Glutamatergic neuron (in vitro differentiated cells): ENCODE measurements at regions not wholly inside any gene's neighbourhood (a gene's known extent, or its start where the extent isn't known, plus 50 kb on each side); places are given as distances from the start of the nearest gene placed in this dataset.

Experiments
- DNase-seq: peaks from one replicate; pipeline ENCODE4 v3.0.0; 2022
- H3K27ac Mint-ChIP-seq: one replicate; pipeline ENCODE4 v1.8.0; 2020; ENCODE audit warnings: mild to moderate bottlenecking, mixed read lengths, inconsistent platforms; ENCODE audit not compliant: unreplicated experiment
- H3K27me3 Mint-ChIP-seq: one replicate; pipeline ENCODE4 v1.8.0; 2020; ENCODE audit warnings: mild to moderate bottlenecking, moderate library complexity, mixed read lengths, inconsistent platforms; ENCODE audit not compliant: unreplicated experiment
- H3K36me3 Mint-ChIP-seq: one replicate; pipeline ENCODE4 v1.8.0; 2020; ENCODE audit warnings: mild to moderate bottlenecking, mixed read lengths, inconsistent platforms; ENCODE audit not compliant: unreplicated experiment
- H3K4me1 Mint-ChIP-seq: one replicate; pipeline ENCODE4 v1.8.0; 2020; ENCODE audit warnings: mild to moderate bottlenecking, low read depth, mixed read lengths, inconsistent platforms; ENCODE audit not compliant: unreplicated experiment
- H3K4me3 Mint-ChIP-seq: one replicate; pipeline ENCODE4 v1.8.0; 2020; ENCODE audit warnings: mild to moderate bottlenecking, mixed read lengths, inconsistent platforms; ENCODE audit not compliant: unreplicated experiment
- H3K9me3 Mint-ChIP-seq: one replicate; pipeline ENCODE4 v1.8.0; 2020; ENCODE audit warnings: mild to moderate bottlenecking, moderate library complexity, mixed read lengths, inconsistent platforms; ENCODE audit not compliant: unreplicated experiment
- CTCF ChIP-seq: fragments of 200-600 bp; sonication (generic); IDR thresholded peaks from one replicate; pipeline ENCODE4 v1.5.0; 2021; ENCODE audit not compliant: partially characterized antibody, unreplicated experiment

DNA sequence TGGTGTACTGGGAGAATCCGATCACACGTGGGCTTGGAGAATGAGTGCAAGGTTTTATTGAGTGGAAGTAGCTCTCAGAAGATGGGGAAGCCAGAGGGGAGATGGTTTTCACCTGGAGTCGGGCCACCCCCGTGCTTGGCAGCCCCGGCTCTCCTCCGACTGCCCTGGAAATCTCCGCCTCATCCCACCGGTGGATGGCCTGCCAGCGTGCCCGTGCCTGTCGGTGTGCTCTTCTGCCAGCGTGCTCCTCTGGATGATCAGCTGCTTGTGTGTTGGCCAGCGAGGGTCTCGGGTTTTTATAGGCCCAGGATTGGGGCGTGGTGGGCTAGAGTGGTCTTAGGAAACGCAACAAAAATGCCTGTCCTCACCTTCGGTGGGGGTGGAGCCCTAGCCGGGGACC lies 368.0 kb downstream of the FAT4 start:
- Mint-ChIP-seq H3K36me3 (no peaks in the 10 kb centered on the region), H3K27me3 (no peaks in the 10 kb centered on the region), H3K4me1 (peaks cover 4% of the 10 kb centered on the region), H3K9me3 (no peaks in the 10 kb centered on the region), H3K4me3 (no peak overlapping the region), H3K27ac (no peak overlapping the region)
- DNase-seq = no peak
- no peak for TF ChIP-seq CTCF

GRCh38 chr4:125688841-125689240 lies 374.1 kb downstream of the FAT4 start:
- Mint-ChIP-seq H3K4me3 (no peak overlapping the region), H3K36me3 (no peaks in the 10 kb centered on the region), H3K9me3 (no peaks in the 10 kb centered on the region), H3K4me1 (no peaks in the 10 kb centered on the region), H3K27me3 (no peaks in the 10 kb centered on the region), H3K27ac (no peak overlapping the region)
- no peak for TF ChIP-seq CTCF
- no peak for DNase-seq

GRCh38 chr4:125689805-125690204 lies 375.1 kb downstream of the FAT4 start:
- TF ChIP-seq CTCF = no peak
- no peaks in the 10 kb centered on the region for H3K9me3 Mint-ChIP-seq
- DNase-seq = no peak
- no peaks in the 10 kb centered on the region for H3K4me1 Mint-ChIP-seq
- no peak overlapping the region for H3K4me3 Mint-ChIP-seq
- H3K36me3 Mint-ChIP-seq = no peaks in the 10 kb centered on the region
- H3K27me3 Mint-ChIP-seq = no peaks in the 10 kb centered on the region
- H3K27ac Mint-ChIP-seq = no peak overlapping the region

DNA sequence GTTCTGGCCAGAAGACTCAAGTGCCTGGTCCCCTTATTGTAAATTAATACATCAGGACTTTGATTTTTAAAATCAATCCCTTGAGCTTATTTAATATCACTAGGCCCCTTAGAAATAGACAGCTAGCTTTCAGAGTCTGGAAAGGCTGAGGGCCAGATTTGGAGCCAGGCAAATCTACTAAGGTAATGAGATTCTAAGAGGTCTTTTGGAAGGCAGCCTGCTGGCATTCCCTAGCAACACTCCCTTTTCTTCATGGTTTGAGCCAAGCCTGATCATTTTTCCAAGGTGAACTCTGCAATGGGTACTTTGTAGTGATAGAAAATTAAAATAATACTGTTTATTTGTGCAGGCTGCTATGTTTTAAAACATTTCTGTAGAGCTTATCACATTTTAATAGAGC lies 378.5 kb downstream of the FAT4 start:
- Mint-ChIP-seq H3K27ac (no peak overlapping the region), H3K4me1 (no peaks in the 10 kb centered on the region), H3K36me3 (no peaks in the 10 kb centered on the region), H3K27me3 (no peaks in the 10 kb centered on the region), H3K9me3 (no peaks in the 10 kb centered on the region), H3K4me3 (no peak overlapping the region)
- TF ChIP-seq CTCF = no peak
- no peak for DNase-seq

DNA sequence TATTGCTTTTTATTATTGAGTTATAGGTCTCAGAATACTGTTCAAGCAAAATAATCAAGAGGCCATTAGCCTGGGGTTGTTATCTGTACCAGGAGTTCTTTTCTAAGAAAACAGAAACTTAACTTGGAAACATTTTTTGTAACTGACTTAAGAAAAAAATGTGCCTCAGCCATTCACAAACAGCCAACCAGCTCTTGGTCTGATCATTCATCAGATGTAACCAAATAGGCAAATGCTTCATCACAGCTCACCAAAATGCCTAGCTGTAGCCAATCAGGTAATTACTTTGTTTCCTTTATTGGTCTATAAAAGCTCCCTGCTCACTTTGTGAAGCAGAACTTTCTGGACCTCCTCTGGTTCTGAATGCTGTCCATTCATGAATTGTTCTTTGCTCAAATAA lies 387.7 kb downstream of the FAT4 start:
- Mint-ChIP-seq H3K27me3 (no peaks in the 10 kb centered on the region), H3K4me1 (peaks cover 7% of the 10 kb centered on the region), H3K4me3 (no peak overlapping the region), H3K27ac (no peak overlapping the region), H3K9me3 (no peaks in the 10 kb centered on the region), H3K36me3 (no peaks in the 10 kb centered on the region)
- DNase-seq = no peak
- no peak for TF ChIP-seq CTCF
